ENCODE measurements at regions not wholly inside any gene's neighbourhood (a gene's known extent, or its start where the extent isn't known, plus 50 kb on each side); places are given as distances from the start of the nearest gene placed in this dataset.

DNA sequence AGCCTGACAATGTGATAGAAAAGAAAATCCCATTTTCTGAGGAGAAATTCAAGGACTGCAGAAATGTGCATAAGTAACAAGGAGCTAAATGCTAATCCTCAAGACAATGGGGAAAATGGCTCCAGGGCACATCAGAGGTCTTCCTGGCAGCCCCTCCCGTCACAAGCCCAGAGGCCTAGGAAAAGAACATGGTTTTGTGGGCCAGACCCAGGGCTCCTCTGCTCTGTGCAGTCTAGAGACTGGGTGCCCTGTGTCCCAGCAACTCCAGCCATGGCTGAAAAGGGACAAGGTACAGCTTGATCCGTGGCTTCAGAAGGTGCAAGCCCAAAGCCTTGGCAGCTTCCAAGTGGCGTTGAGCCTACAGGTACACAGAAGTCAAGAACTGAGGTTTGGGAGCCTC, 176.8 kb upstream of the SUCLG2 start:
- no peak for ATAC-seq (ENCODE audit: low FRiP score)
- TF ChIP-seq, protein P1, sequence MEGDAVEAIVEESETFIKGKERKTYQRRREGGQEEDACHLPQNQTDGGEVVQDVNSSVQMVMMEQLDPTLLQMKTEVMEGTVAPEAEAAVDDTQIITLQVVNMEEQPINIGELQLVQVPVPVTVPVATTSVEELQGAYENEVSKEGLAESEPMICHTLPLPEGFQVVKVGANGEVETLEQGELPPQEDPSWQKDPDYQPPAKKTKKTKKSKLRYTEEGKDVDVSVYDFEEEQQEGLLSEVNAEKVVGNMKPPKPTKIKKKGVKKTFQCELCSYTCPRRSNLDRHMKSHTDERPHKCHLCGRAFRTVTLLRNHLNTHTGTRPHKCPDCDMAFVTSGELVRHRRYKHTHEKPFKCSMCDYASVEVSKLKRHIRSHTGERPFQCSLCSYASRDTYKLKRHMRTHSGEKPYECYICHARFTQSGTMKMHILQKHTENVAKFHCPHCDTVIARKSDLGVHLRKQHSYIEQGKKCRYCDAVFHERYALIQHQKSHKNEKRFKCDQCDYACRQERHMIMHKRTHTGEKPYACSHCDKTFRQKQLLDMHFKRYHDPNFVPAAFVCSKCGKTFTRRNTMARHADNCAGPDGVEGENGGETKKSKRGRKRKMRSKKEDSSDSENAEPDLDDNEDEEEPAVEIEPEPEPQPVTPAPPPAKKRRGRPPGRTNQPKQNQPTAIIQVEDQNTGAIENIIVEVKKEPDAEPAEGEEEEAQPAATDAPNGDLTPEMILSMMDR (IDR thresholded peaks at IDR 0.05): no peak

DNA sequence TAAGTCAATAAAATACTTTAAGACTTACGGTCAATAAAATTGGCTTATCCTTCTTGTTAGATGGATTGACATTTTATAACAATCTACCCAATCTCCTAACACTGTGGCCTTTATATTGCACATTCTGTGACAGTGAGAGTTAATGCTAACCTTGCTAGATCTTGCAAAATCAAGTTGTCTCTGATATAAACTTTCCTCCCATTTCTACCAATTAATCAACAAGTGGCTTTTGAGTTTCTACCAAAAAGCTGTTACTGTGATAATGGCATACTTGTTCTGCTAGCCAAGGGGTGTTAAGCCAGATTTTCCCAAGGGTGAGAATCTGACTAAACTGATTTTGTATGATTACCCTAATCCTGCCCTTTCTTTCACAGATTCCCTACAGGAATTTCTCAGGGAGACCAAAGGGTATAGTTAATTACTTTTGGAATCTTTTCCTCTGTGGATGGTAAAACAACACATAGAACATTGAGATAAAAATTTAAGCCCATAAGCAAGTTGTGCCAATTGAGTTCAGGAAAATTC, 174.1 kb upstream of the SUCLG2 start:
- ATAC-seq (ENCODE audit: low FRiP score) (no peak), DNase-seq (ENCODE audit: low spot score) (no peak)
- TF ChIP-seq, protein P1 (IDR thresholded peaks at IDR 0.05): no peak

More for the DNA sequence above, 176.8 kb upstream of the SUCLG2 start:
- no peak for DNase-seq (ENCODE audit: low spot score)

DNA sequence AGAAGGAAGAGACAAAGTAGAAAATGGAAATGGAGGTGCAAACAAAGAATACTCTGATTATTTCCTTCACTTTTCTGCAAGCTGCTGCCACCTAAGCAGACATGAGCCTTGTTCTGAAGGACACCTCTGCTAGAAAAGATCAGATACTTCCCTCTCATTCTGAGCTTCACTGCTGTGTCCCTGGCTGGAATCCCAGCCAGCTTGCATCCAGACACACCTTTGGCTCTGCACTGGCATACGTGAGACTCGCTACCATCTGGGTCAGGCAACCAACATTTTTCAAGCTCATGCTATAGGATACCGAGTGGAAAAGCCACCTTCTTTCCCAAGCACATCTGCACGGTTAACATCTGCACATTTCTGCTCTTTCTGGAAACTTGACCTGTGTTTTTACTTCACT, 166.7 kb upstream of the SUCLG2 start:
- no peak for ATAC-seq (ENCODE audit: low FRiP score)
- TF ChIP-seq, protein P1 (IDR thresholded peaks at IDR 0.05): no peak

DNA sequence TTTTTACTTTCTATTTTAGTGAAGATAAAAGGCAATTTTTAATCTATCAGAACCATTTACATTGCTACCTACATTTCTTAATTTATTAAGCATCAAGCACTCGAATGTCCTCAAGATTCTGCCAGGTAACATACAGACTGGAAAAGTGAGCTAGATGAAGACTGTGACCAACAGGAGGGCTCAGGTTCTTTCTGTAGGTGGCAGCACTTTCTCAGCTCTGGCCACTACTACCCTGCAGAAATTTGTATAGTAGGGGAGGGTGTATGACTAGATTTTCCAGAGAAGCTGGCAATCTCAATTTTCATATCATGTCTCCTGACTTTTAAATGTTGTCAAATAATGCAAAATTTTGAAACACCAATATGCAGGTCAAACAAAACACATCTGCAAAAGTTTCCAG, 165.0 kb upstream of the SUCLG2 start:
- DNase-seq (ENCODE audit: low spot score) (no peak), ATAC-seq (ENCODE audit: low FRiP score) (no peak)
- TF ChIP-seq, protein P1 (IDR thresholded peaks at IDR 0.05): no peak

More for the DNA sequence above, 166.7 kb upstream of the SUCLG2 start:
- DNase-seq (ENCODE audit: low spot score): no peak

DNA sequence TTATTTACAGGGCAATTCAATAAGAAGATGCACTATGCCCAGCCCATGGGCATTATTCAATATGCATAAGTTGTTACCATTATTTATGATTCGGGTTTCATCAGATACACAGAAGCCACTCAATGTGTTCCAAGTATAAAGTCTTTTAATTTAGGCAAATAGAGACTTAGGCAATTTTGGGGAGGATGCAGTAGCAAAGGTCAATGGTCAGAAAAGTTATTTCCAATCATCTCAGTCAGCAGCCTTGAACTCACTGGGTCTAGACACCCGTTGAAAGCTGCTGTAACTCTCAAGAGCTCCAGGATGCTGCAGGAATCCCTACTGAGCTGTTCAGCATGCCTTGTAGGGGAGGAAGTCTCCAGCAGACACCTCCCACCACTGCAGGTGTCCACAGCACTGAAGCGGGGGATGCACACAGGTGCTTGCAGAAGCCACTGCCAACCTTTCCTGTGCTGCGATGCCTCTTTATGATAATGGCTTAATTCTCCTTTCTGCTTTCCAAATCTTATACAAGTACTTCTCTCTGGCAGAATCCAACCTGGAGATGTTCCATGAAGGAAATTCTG, 155.0 kb upstream of the SUCLG2 start:
- ATAC-seq (ENCODE audit: low FRiP score) (no peak), DNase-seq (ENCODE audit: low spot score) (no peak)
- TF ChIP-seq, protein P1 (IDR thresholded peaks at IDR 0.05): no peak

DNA sequence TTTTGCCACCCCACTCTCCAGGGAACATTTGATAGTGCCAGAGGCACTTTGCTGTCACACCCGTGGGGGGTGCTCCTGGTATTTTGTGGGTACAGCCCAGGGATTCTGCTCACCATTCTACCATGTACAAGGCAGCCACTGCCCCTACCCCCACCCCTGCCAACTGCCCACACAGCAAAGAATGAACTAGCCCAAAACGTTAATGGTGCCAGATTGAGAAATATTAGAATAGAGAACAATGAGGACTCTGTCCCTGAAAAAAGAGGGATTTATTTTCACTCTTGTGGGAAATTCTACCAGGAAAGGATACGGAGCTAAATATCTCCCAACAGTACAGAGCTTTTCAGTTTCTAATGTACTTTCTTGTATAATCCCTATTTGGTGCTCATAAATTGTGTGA, 154.5 kb upstream of the SUCLG2 start:
- ATAC-seq (ENCODE audit: low FRiP score) (no peak), DNase-seq (ENCODE audit: low spot score) (no peak)
- TF ChIP-seq, protein P1 (IDR thresholded peaks at IDR 0.05): no peak

DNA sequence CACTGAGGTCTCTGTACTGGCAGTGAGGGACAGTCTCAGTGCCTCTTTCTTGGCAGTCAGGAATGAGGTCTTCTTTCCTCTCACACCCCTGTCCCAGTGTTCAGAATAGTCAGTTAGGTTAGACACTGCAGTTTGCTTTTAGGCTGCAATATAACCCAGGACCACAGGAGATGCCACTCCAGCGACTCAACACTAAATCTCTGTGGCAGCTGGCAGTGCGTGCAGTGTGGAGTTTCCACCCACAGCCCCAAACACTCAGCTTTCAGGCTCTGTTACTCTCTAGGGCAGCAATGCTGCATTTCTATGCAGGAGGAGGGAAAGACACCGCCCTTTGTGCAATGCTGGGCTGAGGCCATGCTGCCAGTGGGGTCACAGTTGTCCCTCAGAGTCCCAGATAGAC, 150.2 kb upstream of the SUCLG2 start:
- no peak for ATAC-seq (ENCODE audit: low FRiP score)
- DNase-seq (ENCODE audit: low spot score): no peak
- TF ChIP-seq, protein P1 (IDR thresholded peaks at IDR 0.05): no peak

All from omental fat pad (tissue), 3 donors.